Astrocyte of the cerebellum (primary cell): ENCODE measurements at regions not wholly inside any gene's neighbourhood (a gene's known extent, or its start where the extent isn't known, plus 50 kb on each side); places are given as distances from the start of the nearest gene placed in this dataset.
"Not testable (repeated sequence)": the region's sequence is repeated elsewhere in the genome, so short reads cannot be mapped to it uniquely, and the experiment has no call there.

ENCODE experiments used
- DNase-seq: peaks from one replicate; pipeline ENCODE4 v3.0.0-alpha.2; 2011; ENCODE audit warnings: low read depth
- H3K4me3 ChIP-seq: 2 replicates; pipeline ENCODE4 v1.5.1; 2011; ENCODE audit warnings: mild to moderate bottlenecking, low read depth, low read length, moderate library complexity
- in situ Hi-C: cut with HindIII; loops from 2 replicates; pipeline ENCODE4 v1.10.0; 2017; ENCODE audit warnings: low sequenced_read_pairs
- TF ChIP-seq, protein P1 (sequence below): IDR thresholded peaks from 2 replicates; pipeline ENCODE4 v1.5.1; 2012; ENCODE audit warnings: low read length, low read depth, moderate library complexity, mild to moderate bottlenecking; ENCODE audit errors: missing control alignments

DNA sequence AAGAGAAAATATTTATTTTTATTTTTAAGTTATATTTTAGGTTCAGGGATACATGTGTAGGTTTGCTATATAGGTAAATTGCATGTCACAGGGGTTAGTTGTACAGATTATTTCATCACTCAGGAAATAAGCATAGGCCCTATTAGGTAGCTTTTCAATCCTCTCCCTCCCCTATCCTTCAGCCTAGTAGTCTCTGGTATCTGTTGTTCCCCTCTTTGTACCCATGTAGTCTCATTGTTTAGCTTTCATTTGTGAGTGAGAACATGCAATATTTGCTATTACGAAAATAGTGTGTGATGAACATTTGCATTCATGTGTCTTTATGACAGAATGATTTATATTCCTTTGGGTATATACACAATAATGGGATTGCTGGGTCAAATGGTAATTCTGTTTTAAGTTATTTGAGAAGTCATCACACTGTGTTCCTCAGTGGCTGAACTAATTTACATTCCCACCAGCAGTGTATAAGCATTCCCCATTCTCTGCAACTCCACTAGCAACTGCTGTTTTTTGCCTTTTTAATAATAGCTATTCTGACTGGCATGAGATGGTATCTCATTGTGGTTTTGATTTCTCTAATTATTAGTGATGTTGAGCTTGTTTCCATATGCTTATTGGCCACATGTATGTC lies 863.3 kb downstream of the TTLL7 start:
- DNase-seq, in situ Hi-C loops, H3K4me3 ChIP-seq: not testable (repeated sequence)

DNA sequence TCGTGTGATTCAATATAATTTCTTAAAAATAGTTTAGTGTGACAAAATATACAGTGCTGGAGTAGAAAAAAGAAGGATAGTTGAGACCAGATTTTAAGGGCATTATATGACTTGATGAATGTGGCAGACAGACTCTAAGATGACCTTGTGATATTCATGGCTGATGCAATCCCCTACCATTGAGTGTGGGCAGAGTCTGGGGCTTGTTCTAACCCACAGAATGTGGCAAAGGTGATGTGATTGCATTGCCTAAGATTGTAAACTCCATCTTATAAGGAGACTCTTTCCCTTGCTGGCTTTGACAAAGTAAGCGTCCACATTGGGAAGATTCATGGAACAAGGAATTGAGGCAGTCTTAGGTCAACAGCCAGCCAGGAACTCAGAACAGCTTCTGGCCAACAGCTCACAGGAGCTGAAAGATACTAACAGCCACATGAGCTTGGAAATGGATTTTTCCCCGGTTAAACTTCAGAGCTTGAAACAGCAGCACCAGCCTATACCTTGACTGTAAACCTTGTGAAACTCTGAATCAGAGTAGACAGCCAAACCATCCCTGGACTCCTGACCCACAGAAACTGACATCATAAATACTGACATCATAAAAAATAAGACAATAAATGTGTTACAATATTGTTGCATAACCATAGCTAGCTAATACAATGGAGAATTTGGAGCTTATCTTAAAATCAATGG lies 864.5 kb downstream of the TTLL7 start:
- in situ Hi-C loops, DNase-seq, H3K4me3 ChIP-seq: not testable (repeated sequence)

DNA sequence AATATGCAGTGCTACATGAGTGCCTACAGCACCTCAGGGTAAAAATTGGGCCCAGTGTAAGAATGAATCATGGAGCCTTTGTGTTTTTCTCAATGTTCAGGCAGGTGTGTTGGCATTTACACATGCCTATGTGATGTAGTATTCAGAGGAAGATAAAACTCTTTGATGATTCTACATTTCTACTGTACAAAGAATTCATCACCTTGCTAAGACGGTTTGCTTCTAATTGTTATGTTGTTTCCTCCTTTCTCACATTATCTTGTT lies 867.3 kb downstream of the TTLL7 start:
- in situ Hi-C loops: no loop called here
- DNase-seq: no peak
- H3K4me3 ChIP-seq: no peak overlapping the region
- TF ChIP-seq, protein P1, sequence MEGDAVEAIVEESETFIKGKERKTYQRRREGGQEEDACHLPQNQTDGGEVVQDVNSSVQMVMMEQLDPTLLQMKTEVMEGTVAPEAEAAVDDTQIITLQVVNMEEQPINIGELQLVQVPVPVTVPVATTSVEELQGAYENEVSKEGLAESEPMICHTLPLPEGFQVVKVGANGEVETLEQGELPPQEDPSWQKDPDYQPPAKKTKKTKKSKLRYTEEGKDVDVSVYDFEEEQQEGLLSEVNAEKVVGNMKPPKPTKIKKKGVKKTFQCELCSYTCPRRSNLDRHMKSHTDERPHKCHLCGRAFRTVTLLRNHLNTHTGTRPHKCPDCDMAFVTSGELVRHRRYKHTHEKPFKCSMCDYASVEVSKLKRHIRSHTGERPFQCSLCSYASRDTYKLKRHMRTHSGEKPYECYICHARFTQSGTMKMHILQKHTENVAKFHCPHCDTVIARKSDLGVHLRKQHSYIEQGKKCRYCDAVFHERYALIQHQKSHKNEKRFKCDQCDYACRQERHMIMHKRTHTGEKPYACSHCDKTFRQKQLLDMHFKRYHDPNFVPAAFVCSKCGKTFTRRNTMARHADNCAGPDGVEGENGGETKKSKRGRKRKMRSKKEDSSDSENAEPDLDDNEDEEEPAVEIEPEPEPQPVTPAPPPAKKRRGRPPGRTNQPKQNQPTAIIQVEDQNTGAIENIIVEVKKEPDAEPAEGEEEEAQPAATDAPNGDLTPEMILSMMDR: no peak

DNA sequence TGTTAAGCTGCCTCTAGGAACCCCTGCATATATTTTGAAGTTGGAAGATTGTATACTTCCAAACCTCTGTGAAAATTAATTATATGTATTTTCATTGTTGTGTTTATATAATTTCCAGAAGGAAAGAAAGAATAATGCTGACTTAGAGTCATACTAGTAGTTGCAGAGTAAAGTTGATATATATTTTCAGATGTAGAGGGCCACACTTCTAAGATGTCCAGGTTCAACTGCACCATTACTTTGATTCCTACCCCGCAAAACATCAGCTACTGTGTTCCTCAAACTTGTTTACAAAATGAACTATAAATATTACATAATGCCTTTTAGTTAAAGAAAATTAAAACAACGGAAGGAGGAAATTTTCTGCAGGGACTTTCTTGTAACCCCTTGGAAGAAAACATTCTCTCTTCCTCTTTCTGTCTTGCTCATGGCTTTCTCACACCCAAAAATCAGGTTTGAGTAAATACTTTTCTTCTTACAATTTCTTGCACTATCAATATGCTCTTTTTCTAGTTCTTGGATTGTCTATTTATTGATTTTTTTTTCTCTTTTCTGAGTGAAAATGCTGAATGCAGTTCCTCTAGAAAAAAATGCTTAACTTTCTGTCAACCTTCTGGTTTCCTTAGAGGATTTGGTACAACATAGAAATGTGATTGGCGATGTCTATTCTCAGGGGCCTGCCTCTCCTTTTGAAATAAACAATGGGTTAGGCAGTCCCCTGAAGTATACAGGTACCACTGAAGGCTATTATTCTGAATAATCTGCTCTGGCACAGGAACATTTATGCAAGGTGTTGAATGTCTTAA lies 867.8 kb downstream of the TTLL7 start:
- in situ Hi-C loops: no loop called here
- no peak for DNase-seq

DNA sequence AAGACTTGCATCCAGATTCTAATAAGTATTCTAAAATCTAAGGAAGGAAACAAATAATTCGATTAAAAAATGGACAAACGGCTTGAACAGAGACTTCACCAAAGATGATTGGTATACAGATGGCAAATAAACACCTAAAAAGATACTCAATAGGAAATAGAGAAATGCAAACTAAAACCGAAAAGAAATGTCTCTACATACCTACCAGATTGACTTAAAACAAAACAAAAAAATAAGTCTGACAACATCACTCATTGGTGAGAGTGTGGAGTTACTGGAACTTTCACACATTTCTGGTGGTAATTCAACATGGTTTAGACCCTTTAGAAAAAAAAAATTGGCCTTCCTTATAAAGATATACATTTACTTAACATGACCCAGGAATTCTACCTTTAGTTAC lies 869.8 kb downstream of the TTLL7 start:
- in situ Hi-C loops: no loop called here
- no peak for DNase-seq
- no peak overlapping the region for H3K4me3 ChIP-seq
- TF ChIP-seq, protein P1: no peak

More for the DNA sequence above, 867.8 kb downstream of the TTLL7 start:
- TF ChIP-seq, protein P1: no peak
- H3K4me3 ChIP-seq: no peak overlapping the region

DNA sequence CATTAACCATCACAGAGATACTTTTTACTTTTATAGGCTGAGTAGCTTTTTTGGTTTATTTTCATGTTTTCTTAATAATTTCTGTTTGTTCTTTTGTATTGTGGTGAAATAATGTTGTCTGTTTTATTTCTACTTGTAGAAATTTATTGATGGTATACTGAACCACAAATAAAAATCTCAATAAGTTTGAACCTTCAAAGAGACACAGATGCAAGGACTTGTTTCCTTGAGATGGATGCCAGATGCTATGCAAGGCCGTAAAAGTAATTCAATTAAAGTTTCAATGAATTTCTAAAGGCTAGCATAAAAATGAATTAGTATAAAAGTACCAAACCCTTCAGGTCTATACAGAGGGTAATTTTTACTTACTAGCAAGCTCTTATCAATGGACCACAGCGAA lies 873.5 kb downstream of the TTLL7 start:
- TF ChIP-seq, protein P1: no peak
- in situ Hi-C loops: no loop called here
- no peak overlapping the region for H3K4me3 ChIP-seq
- no peak for DNase-seq

DNA sequence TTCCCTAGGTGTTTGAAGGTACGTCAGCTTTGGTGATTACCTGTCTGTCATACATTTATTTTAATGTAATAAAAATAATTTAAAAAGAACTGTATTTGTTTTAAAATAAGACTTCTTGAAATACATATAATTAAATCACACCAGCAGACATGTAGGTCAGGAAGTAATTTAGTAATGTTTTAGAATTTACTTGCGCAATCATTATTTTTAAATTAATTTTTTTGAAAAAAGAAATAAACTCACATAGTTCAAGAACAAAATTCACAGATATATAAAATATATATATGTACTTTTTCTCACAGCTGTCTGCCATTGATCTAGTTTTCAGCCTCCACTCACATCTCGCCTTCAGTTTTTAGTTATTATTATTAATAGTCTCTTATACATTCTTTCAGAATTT lies 875.9 kb downstream of the TTLL7 start:
- TF ChIP-seq, protein P1: no peak
- no peak for DNase-seq
- H3K4me3 ChIP-seq: no peak overlapping the region
- in situ Hi-C loops: no loop called here
